Thyroid gland (tissue), 4 donors: ENCODE measurements at regions not wholly inside any gene's neighbourhood (a gene's known extent, or its start where the extent isn't known, plus 50 kb on each side); places are given as distances from the start of the nearest gene placed in this dataset.

Experiments used
- CTCF ChIP-seq, 6 experiments: fragments of 200-600 bp in 3 of 6; fragments of 450-650 bp in 3 of 6; sonication (generic) in 3 of 6; IDR thresholded peaks; one replicate each; pipeline ENCODE4 v1.5.1; 2016 to 2019; ENCODE audit warnings: antibody characterized with exemption in 6 of 6, mild to moderate bottlenecking in 2 of 6, inconsistent platforms in 1 of 6, moderate library complexity in 1 of 6
- POLR2A ChIP-seq, 2 donors: fragments of 450-650 bp; IDR thresholded peaks; one replicate each; pipeline ENCODE4 v1.6.1; 2017; ENCODE audit warnings: antibody characterized with exemption in 2 of 2, mild to moderate bottlenecking in 2 of 2, moderate library complexity in 1 of 2

- TF ChIP-seq CTCF (IDR thresholded peaks at IDR 0.05) = no peak
- no peak for TF ChIP-seq POLR2A (IDR thresholded peaks at IDR 0.05)
These were observed 89.7 kb upstream of the DTNA start for GRCh38 chr18:34620258-34620861.
